ENCODE measurements at regions not wholly inside any gene's neighbourhood (a gene's known extent, or its start where the extent isn't known, plus 50 kb on each side); places are given as distances from the start of the nearest gene placed in this dataset.

DNA sequence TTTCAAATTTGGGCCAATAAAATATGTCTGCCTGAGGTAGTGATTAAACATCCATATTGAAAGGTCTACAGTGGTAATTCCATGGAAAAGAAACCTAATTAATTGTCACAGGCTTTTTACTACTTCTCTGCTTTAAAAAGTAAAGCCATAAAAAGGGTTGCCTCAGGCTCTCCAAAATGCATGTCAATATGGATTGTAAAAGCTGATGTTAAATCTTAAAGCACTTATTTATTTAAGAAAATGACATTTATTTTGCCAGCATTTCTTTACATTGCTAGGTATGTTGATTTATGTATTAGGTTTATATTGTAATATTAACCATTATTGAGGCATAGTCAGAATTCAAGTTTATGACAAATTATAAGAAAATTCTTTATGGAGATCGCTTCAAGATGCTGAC lies 133.2 kb downstream of the OPN5 start:
- Mint-ChIP-seq H3K36me3 (ENCODE audit: insufficient read depth) (no peaks in the 10 kb centered on the region), H3K27me3 (no peaks in the 10 kb centered on the region), H3K4me3 (no peak overlapping the region), H3K27ac (no peak overlapping the region), H3K9me3 (peaks cover 0 to 11% of the 10 kb centered on the region in 2 donors), H3K4me1 (ENCODE audit: low read depth in 2 of 2) (no peaks in the 10 kb centered on the region)
- ATAC-seq (replicated peaks) (no peak), DNase-seq (no peak)

- H3K27ac Mint-ChIP-seq: no peak overlapping the region
- no peak for ATAC-seq (replicated peaks)
- no peak for DNase-seq
- no peak overlapping the region for H3K4me3 Mint-ChIP-seq
- no peaks in the 10 kb centered on the region for H3K27me3 Mint-ChIP-seq
- H3K9me3 Mint-ChIP-seq: peaks cover 0 to 8% of the 10 kb centered on the region in 2 donors
- no peaks in the 10 kb centered on the region for H3K4me1 Mint-ChIP-seq (ENCODE audit: low read depth in 2 of 2)
- no peaks in the 10 kb centered on the region for H3K36me3 Mint-ChIP-seq (ENCODE audit: insufficient read depth)
These were observed 126.4 kb downstream of the OPN5 start for GRCh38 chr6:47908271-47908670.

DNA sequence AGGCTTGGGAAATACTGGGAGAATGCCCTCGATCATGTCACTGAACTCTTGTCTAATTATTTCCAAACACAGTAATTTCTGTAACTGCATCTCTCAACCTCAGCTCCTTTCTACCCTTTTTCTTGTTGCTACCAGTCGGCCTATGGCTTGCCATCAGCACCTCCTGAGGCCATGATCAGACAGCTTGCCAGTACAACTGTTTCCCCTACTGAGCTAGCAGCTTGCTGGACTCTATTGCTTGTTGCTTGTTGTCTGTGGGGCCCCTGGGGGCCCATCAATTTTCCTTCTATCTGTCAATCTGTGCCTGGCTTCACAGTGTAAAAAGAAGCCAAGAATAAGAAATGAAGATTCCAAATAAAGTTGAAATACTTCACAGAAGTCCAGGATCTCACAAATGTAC lies 123.9 kb downstream of the OPN5 start:
- no peaks in the 10 kb centered on the region for H3K27me3 Mint-ChIP-seq
- H3K4me3 Mint-ChIP-seq: no peak overlapping the region
- DNase-seq (no peak), ATAC-seq (replicated peaks) (no peak)
- H3K9me3 Mint-ChIP-seq: no peaks in the 10 kb centered on the region
- H3K36me3 Mint-ChIP-seq (ENCODE audit: insufficient read depth): no peaks in the 10 kb centered on the region
- no peaks in the 10 kb centered on the region for H3K4me1 Mint-ChIP-seq (ENCODE audit: low read depth in 2 of 2)
- no peak overlapping the region for H3K27ac Mint-ChIP-seq

DNA sequence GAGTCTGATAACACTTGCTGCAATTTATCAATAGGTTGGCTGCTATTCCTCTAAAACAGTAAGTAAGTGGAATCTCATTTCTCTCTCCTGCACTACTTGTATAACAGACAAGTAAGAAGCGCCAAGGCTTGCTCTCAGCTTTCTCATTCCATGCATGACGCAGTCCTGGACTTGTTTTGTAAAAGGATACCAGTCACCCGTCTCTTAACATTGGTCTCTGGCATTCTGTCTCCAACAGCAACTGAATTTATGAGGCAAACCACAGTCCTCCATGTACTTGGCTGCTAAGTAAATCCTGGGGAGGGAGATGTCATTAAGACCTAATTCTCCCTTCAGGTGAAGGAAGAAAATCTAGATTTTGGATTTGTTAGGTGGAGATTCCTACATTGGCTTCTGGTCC lies 115.4 kb downstream of the OPN5 start:
- H3K4me3 Mint-ChIP-seq: no peak overlapping the region
- ATAC-seq (replicated peaks) (no peak), DNase-seq (no peak)
- no peak overlapping the region for H3K27ac Mint-ChIP-seq
- H3K36me3 Mint-ChIP-seq (ENCODE audit: insufficient read depth): no peaks in the 10 kb centered on the region
- H3K9me3 Mint-ChIP-seq: no peaks in the 10 kb centered on the region
- no peaks in the 10 kb centered on the region for H3K27me3 Mint-ChIP-seq
- H3K4me1 Mint-ChIP-seq (ENCODE audit: low read depth in 2 of 2): no peaks in the 10 kb centered on the region

DNA sequence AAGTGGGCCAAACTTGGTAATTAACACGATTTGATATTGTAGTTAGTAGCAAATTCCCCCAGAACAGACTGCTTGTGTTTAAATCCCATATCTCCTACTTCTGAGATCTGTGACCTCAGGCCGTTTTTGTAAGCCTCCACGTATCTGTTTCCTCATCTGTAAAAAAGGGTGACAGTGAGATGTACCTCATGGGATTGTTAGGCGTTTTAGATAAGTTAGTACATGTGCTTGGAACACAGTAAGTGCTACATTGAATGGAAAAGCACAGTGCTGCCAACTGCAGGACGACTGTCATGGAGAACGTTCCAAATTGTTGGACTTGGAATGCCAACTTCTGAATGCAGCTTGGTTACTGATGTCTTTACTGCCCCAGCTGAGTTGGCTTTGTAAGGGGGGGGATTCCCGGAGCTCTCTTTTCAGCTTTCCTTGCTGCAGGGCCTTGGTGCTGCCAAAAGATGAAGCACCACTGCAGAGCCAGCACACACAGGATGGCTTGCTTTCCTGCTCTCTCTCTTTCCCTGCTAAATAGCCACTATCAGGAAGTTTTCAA lies 108.6 kb downstream of the OPN5 start:
- Mint-ChIP-seq H3K27me3 (no peaks in the 10 kb centered on the region), H3K4me1 (ENCODE audit: low read depth in 2 of 2) (no peaks in the 10 kb centered on the region), H3K9me3 (peaks cover 0 to 2% of the 10 kb centered on the region in 2 donors), H3K36me3 (ENCODE audit: insufficient read depth) (no peaks in the 10 kb centered on the region), H3K4me3 (no peak overlapping the region), H3K27ac (no peak overlapping the region)
- no peak for DNase-seq
- no peak for ATAC-seq (replicated peaks)

DNA sequence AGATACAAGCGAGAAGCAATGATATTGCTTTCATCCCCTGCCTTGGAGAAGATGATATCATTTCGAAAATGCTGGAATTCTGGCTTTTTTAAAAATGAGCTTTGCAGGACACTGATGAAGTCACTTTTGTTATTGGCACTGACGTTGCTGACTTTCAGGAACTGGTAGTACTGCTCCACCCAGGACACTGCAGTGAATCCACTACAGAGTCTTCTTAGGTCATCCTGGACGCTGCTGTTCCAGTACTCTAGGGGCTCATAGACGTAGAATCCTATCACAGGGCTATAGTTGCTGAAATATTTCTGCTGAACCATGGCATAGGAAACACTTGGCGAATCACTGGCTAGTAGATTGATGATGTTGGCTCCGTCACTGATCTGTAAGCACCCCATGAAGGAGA lies 97.2 kb downstream of the OPN5 start:
- DNase-seq: no peak
- no peak overlapping the region for H3K4me3 Mint-ChIP-seq
- no peak overlapping the region for H3K27ac Mint-ChIP-seq
- ATAC-seq (replicated peaks): no peak
- no peaks in the 10 kb centered on the region for H3K27me3 Mint-ChIP-seq
- no peaks in the 10 kb centered on the region for H3K9me3 Mint-ChIP-seq
- H3K4me1 Mint-ChIP-seq (ENCODE audit: low read depth in 2 of 2): no peaks in the 10 kb centered on the region
- H3K36me3 Mint-ChIP-seq (ENCODE audit: insufficient read depth): no peaks in the 10 kb centered on the region

All from effector memory CD8-positive, alpha-beta T cell (primary cell).